MCF 10A (cell line): ENCODE measurements at regions not wholly inside any gene's neighbourhood (a gene's known extent, or its start where the extent isn't known, plus 50 kb on each side); places are given as distances from the start of the nearest gene placed in this dataset.

Experiments
- BruUV-seq: library from RNA; stranded (reverse); fragments of 400-500 nt; replicated peaks from 2 replicates; lab custom pipeline; 2021; lab: Mats Ljungman, UMichigan
- CTCF ChIA-PET: fragments of 300-600 bp; sonication (Branson Sonifier 250); formaldehyde crosslinking; extraction: SDS; loops from one replicate; lab custom pipeline; 2021; ENCODE audit warnings: antibody characterized with exemption, inconsistent platforms; lab: Yijun Ruan, JAX
- POLR2A ChIA-PET: fragments of 300-600, 350-650 bp; sonication (Branson Sonifier 250); formaldehyde crosslinking; extraction: SDS; loops from one replicate; lab custom pipeline; 2020; ENCODE audit warnings: antibody characterized with exemption, inconsistent platforms; lab: Yijun Ruan, JAX
- DNase-seq: peaks from one replicate; pipeline ENCODE4 v3.0.0-alpha.2; 2018; ENCODE audit not compliant: unreplicated experiment
- H3K27ac Mint-ChIP-seq: one replicate; pipeline ENCODE4 v1.8.0; 2022; ENCODE audit warnings: mild to moderate bottlenecking, low read depth, mixed read lengths; ENCODE audit not compliant: unreplicated experiment
- H3K27me3 Mint-ChIP-seq: one replicate; pipeline ENCODE4 v1.8.0; 2022; ENCODE audit warnings: mixed read lengths; ENCODE audit not compliant: insufficient read depth, unreplicated experiment
- H3K36me3 Mint-ChIP-seq: one replicate; pipeline ENCODE4 v1.8.0; 2022; ENCODE audit warnings: mild to moderate bottlenecking, moderate library complexity, mixed read lengths; ENCODE audit not compliant: insufficient read depth, unreplicated experiment
- H3K4me1 Mint-ChIP-seq: one replicate; pipeline ENCODE4 v1.8.0; 2022; ENCODE audit warnings: mixed read lengths; ENCODE audit not compliant: insufficient read depth, unreplicated experiment
- H3K4me3 Mint-ChIP-seq: one replicate; pipeline ENCODE4 v1.8.0; 2022; ENCODE audit warnings: mild to moderate bottlenecking, moderate library complexity, mixed read lengths; ENCODE audit not compliant: unreplicated experiment
- H3K9me3 Mint-ChIP-seq: one replicate; pipeline ENCODE4 v1.8.0; 2022; ENCODE audit warnings: mixed read lengths; ENCODE audit not compliant: unreplicated experiment
- intact Hi-C: fragments of 100-400 bp; cut with micrococcal nuclease; formaldehyde crosslinking; loops from 2 replicates; pipeline ENCODE4 v1.14.1; 2022
- TF ChIP-seq, protein P1 (sequence below): fragments of 200-600 bp; IDR thresholded peaks from one replicate; pipeline ENCODE4 v1.8.0; 2022; ENCODE audit warnings: antibody characterized with exemption, mild to moderate bottlenecking; ENCODE audit not compliant: unreplicated experiment

DNA sequence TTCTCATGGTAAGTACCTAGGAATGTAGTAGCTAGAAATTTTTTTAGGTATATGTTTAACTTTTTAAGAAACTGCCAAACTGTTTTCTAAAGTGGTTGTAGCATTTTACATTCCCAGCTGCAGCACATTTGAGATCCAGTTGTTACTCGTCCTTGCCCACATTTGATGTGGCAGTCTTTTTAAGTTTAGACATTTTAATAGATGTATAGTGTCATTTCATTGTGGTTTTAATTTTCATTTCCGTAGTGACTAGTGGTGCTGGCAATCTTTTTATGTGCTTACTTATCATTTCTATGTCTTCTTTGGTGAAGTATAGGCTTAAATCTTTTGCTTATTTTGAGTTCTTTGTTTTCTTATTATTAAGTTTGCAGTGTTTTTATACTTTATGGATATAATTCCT lies 171.6 kb downstream of the GAS1 start:
- Mint-ChIP-seq H3K36me3 (no peaks in the 10 kb centered on the region), H3K4me3 (no peak overlapping the region), H3K27ac (no peak overlapping the region), H3K9me3 (no peaks in the 10 kb centered on the region), H3K4me1 (no peaks in the 10 kb centered on the region), H3K27me3 (peaks cover 31% of the 10 kb centered on the region)
- intact Hi-C loops, result no loop called here
- ChIA-PET CTCF (no interaction called here), POLR2A (no interaction called here)
- DNase-seq, result no peak
- no TSS peak for BruUV-seq
- TF ChIP-seq, protein P1, sequence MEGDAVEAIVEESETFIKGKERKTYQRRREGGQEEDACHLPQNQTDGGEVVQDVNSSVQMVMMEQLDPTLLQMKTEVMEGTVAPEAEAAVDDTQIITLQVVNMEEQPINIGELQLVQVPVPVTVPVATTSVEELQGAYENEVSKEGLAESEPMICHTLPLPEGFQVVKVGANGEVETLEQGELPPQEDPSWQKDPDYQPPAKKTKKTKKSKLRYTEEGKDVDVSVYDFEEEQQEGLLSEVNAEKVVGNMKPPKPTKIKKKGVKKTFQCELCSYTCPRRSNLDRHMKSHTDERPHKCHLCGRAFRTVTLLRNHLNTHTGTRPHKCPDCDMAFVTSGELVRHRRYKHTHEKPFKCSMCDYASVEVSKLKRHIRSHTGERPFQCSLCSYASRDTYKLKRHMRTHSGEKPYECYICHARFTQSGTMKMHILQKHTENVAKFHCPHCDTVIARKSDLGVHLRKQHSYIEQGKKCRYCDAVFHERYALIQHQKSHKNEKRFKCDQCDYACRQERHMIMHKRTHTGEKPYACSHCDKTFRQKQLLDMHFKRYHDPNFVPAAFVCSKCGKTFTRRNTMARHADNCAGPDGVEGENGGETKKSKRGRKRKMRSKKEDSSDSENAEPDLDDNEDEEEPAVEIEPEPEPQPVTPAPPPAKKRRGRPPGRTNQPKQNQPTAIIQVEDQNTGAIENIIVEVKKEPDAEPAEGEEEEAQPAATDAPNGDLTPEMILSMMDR, result no peak

DNA sequence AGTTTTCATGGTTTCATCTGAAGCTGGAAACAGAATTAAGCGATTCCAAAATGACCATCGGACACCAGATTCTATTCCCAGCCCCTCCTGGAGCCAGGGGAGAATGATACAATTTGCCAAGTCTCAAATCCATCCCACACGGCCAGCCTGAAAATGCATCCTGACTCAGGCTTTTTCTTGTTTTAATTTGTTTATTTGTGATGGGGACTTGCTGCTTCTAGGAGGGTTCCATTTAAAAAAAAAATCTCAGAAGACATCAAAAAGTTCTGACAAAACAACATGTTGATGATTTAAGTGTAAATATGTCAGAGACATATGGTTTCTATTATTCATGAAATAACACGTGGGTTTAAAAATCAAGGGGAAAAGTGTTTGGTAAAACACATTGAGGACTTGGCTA lies 173.2 kb downstream of the GAS1 start:
- ChIA-PET POLR2A (no interaction called here), CTCF (no interaction called here)
- no TSS peak for BruUV-seq
- Mint-ChIP-seq H3K4me3 (no peak overlapping the region), H3K36me3 (no peaks in the 10 kb centered on the region), H3K9me3 (no peaks in the 10 kb centered on the region), H3K27ac (no peak overlapping the region), H3K4me1 (no peaks in the 10 kb centered on the region), H3K27me3 (peaks cover 31% of the 10 kb centered on the region)
- intact Hi-C loops, result no loop called here
- TF ChIP-seq, protein P1, result no peak
- DNase-seq, result no peak

DNA sequence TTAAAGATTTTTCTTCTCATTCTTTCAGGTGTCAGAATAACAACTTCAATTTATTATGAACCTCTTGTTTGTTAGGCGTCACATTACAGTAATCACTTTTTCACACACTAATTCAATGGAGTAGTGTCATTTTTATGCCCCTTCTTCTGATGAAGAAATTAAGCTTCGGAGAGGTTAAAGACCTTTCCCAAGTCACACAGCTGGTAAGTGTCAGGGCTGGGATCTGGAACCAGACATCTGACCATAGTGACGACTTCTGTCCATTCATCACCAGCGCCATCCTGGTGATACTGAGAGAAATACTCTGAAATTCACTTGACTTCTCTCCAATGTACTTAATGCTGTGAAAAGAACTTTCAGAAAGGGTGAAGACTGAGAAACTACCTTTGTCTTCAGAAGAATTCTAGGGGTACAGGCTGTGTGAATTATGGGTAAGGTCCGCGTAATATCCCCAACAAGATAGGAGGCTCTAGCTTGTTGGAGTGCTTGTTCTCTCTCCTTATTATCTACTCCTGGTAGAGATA lies 173.8 kb downstream of the GAS1 start:
- intact Hi-C loops, result no loop called here
- H3K4me3 Mint-ChIP-seq, result no peak overlapping the region
- H3K36me3 Mint-ChIP-seq, result no peaks in the 10 kb centered on the region
- ChIA-PET CTCF (no interaction called here), POLR2A (no interaction called here)
- BruUV-seq, result no TSS peak
- no peaks in the 10 kb centered on the region for H3K4me1 Mint-ChIP-seq
- H3K27me3 Mint-ChIP-seq, result peaks cover 31% of the 10 kb centered on the region
- H3K27ac Mint-ChIP-seq, result no peak overlapping the region
- H3K9me3 Mint-ChIP-seq, result no peaks in the 10 kb centered on the region
- DNase-seq, result no peak
- TF ChIP-seq, protein P1, result no peak

DNA sequence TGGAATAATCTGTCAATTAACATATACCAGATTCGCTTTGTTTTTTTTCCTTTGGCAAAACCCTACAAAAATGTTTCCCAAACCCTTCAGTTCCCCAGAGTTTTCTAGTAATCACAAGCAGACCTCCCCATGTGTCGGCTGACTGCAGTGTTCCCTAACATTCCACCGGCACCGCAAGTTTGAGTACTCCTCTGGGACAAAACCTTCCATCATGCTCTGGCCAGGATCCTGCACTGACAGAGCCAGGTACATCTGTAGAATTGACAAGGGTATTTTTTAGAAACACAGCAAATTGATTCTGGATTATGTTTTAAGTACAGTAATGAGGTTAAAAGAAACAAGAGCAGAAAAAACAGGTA lies 174.7 kb downstream of the GAS1 start:
- Mint-ChIP-seq H3K27ac (no peak overlapping the region), H3K36me3 (no peaks in the 10 kb centered on the region), H3K9me3 (no peaks in the 10 kb centered on the region), H3K4me1 (no peaks in the 10 kb centered on the region), H3K4me3 (no peak overlapping the region), H3K27me3 (peaks cover 31% of the 10 kb centered on the region)
- no TSS peak for BruUV-seq
- intact Hi-C loops, result no loop called here
- ChIA-PET CTCF (no interaction called here), POLR2A (no interaction called here)
- TF ChIP-seq, protein P1, result no peak
- no peak for DNase-seq
